ENCODE measurements at regions not wholly inside any gene's neighbourhood (a gene's known extent, or its start where the extent isn't known, plus 50 kb on each side); places are given as distances from the start of the nearest gene placed in this dataset.

GRCh38 chr9:109556786-109557185 lies 58.7 kb upstream of the PTPN3 start:
- no peaks in the 10 kb centered on the region for H3K36me3 Mint-ChIP-seq
- peaks cover 5% of the 10 kb centered on the region; the same call in 1 of the 2 replicates for H3K9me3 Mint-ChIP-seq

GRCh38 chr9:109557481-109557880 lies 59.4 kb upstream of the PTPN3 start:
- Mint-ChIP-seq H3K9me3 (peaks cover 5% of the 10 kb centered on the region; the same call in 1 of the 2 replicates), H3K4me1 (peaks cover 42% of the 10 kb centered on the region), H3K27ac (no peak overlapping the region), H3K36me3 (no peaks in the 10 kb centered on the region), H3K27me3 (ENCODE audit: low read depth) (no peaks in the 10 kb centered on the region; the same call in none of the 2 replicates), H3K4me3 (no peak overlapping the region)
- TF ChIP-seq NFYB (CRISPR knock-in tag; conservative IDR thresholded peaks at IDR 0.05; ENCODE audit: low read depth), result no peak
- POLR2A ChIA-PET, result no interaction called here
- ATAC-seq (no peak), DNase-seq (ENCODE audit: low spot score) (no peak)
- CTCF ChIA-PET, result interaction anchor here (0.9 kb wide), 1 partner anchor 146 kb away, joined by 3 read pairs; no protein-coding TSS in a partner anchor

More at GRCh38 chr9:109556786-109557185, 58.7 kb upstream of the PTPN3 start:
- CTCF ChIA-PET, result no interaction called here
- TF ChIP-seq NFE2L1 (CRISPR knock-in tag; IDR thresholded peaks at IDR 0.05) (no peak), RELA (CRISPR knock-in tag; IDR thresholded peaks at IDR 0.05; ENCODE audit: borderline replicate concordance) (no peak), CDX4 (CRISPR knock-in tag; IDR thresholded peaks at IDR 0.05; ENCODE audit: borderline replicate concordance) (no peak), ZNF425 (CRISPR knock-in tag; conservative IDR thresholded peaks at IDR 0.05) (no peak), MAX (CRISPR knock-in tag; IDR thresholded peaks at IDR 0.05) (no peak), ZNF671 (CRISPR knock-in tag; IDR thresholded peaks at IDR 0.05) (no peak), ZNF263 (CRISPR knock-in tag; IDR thresholded peaks at IDR 0.05; ENCODE audit: low read depth) (no peak)
- H3K27me3 Mint-ChIP-seq (ENCODE audit: low read depth), result peaks cover 4% of the 10 kb centered on the region
- POLR2A ChIA-PET, result interaction anchor here (0.5 kb wide), 1 partner anchor 10 kb away, joined by 6 read pairs; no protein-coding TSS in a partner anchor
- ATAC-seq, result no peak
- peaks cover 42% of the 10 kb centered on the region for H3K4me1 Mint-ChIP-seq
- H3K4me3 Mint-ChIP-seq, result no peak overlapping the region
- no peak overlapping the region for H3K27ac Mint-ChIP-seq
- no peak for DNase-seq (ENCODE audit: low spot score)

GRCh38 chr9:109558718-109559151 lies 60.6 kb upstream of the PTPN3 start:
- DNase-seq (ENCODE audit: low spot score) (no peak), ATAC-seq (no peak)
- no peak overlapping the region for H3K27ac Mint-ChIP-seq
- no peak overlapping the region for H3K4me3 Mint-ChIP-seq
- no peaks in the 10 kb centered on the region for H3K9me3 Mint-ChIP-seq
- H3K27me3 Mint-ChIP-seq (ENCODE audit: low read depth), result no peaks in the 10 kb centered on the region; the same call in none of the 2 replicates
- peaks cover 42% of the 10 kb centered on the region for H3K4me1 Mint-ChIP-seq
- no peaks in the 10 kb centered on the region for H3K36me3 Mint-ChIP-seq
- CTCF ChIA-PET, result interaction anchor here (1.2 to 1.4 kb wide), 2 partner anchors 15 to 89 kb away, joined by 3 to 4 read pairs; no protein-coding TSS in a partner anchor
- POLR2A ChIA-PET, result no interaction called here
- TF ChIP-seq NR1H2 (CRISPR knock-in tag; IDR thresholded peaks at IDR 0.05), result no peak
- TF ChIP-seq AR (CRISPR knock-in tag; IDR thresholded peaks at IDR 0.05), result no peak
- TF ChIP-seq USF1 (CRISPR knock-in tag; IDR thresholded peaks at IDR 0.05), result no peak
- no peak for TF ChIP-seq NR3C1 (CRISPR knock-in tag; conservative IDR thresholded peaks at IDR 0.05; ENCODE audit: low read depth)
- no peak for TF ChIP-seq MAX (CRISPR knock-in tag; IDR thresholded peaks at IDR 0.05)
- TF ChIP-seq ZBTB21 (CRISPR knock-in tag; IDR thresholded peaks at IDR 0.05; ENCODE audit: borderline replicate concordance), result no peak
- TF ChIP-seq CTCF (IDR thresholded peaks at IDR 0.05), result no peak
- no peak for TF ChIP-seq ZBTB43 (CRISPR knock-in tag; IDR thresholded peaks at IDR 0.05)
- no peak for TF ChIP-seq AFF4 (CRISPR knock-in tag; IDR thresholded peaks at IDR 0.05; ENCODE audit: borderline replicate concordance)
- TF ChIP-seq GTF2I (CRISPR knock-in tag; conservative IDR thresholded peaks at IDR 0.05), result no peak
